Liver (tissue), 8 donors: ENCODE measurements at regions not wholly inside any gene's neighbourhood (a gene's known extent, or its start where the extent isn't known, plus 50 kb on each side); places are given as distances from the start of the nearest gene placed in this dataset.

Experiments used
- DNase-seq: peaks from one replicate; pipeline ENCODE4 v3.0.0-alpha.2; 2017; ENCODE audit warnings: low spot score
- H3K27ac ChIP-seq, 2 donors: one replicate each; pipeline ENCODE4 v1.7.0; 2013; ENCODE audit warnings: inconsistent platforms in 2 of 2, low read length in 2 of 2, control low read depth in 1 of 2, low read depth in 1 of 2, mild to moderate bottlenecking in 1 of 2
- H3K27me3 ChIP-seq, 4 donors: one replicate each; pipeline versions ENCODE4 v1.6.1 to v1.7.0; 2013; ENCODE audit warnings: low read length in 3 of 4, inconsistent platforms in 1 of 4, mild to moderate bottlenecking in 1 of 4, moderate library complexity in 1 of 4; ENCODE audit not compliant: control insufficient read depth in 4 of 4, insufficient read depth in 4 of 4
- H3K36me3 ChIP-seq, 4 donors: one replicate each; pipeline versions ENCODE4 v1.6.1 to v1.7.0; 2013; ENCODE audit warnings: low read length in 3 of 4, mild to moderate bottlenecking in 3 of 4, low read depth in 1 of 4, moderate library complexity in 1 of 4; ENCODE audit not compliant: control insufficient read depth in 4 of 4, insufficient read depth in 3 of 4
- H3K4me1 ChIP-seq, 4 donors: one replicate each; pipeline versions ENCODE4 v1.6.1 to v1.7.0; 2013; ENCODE audit warnings: low read length in 3 of 4, mild to moderate bottlenecking in 3 of 4, moderate library complexity in 1 of 4; ENCODE audit not compliant: control insufficient read depth in 4 of 4, insufficient read depth in 4 of 4
- H3K4me3 ChIP-seq, 3 donors: one replicate each; pipeline versions ENCODE4 v1.6.1 to v1.7.0; 2013; ENCODE audit warnings: low read length in 3 of 3, control low read depth in 1 of 3, low read depth in 1 of 3, mild to moderate bottlenecking in 1 of 3
- H3K9ac ChIP-seq, 2 donors: one replicate each; pipeline ENCODE4 v1.7.0; 2013; ENCODE audit warnings: low read length in 2 of 2, mild to moderate bottlenecking in 2 of 2, moderate library complexity in 2 of 2, control low read depth in 1 of 2, low read depth in 1 of 2
- H3K9me3 ChIP-seq, 4 donors: one replicate each; pipeline versions ENCODE4 v1.6.1 to v1.7.0; 2013; ENCODE audit warnings: low read length in 3 of 4; ENCODE audit not compliant: control insufficient read depth in 4 of 4
- ATF3 ChIP-seq: IDR thresholded peaks from 2 replicates; pipeline ENCODE4 v1.6.1; 2016; ENCODE audit warnings: antibody characterized with exemption
- CTCF ChIP-seq: fragments of 150-350 bp; IDR thresholded peaks from 2 replicates; pipeline ENCODE4 v1.5.1; 2017; ENCODE audit warnings: improper control_type of control experiment, low read depth, low read length; ENCODE audit not compliant: missing input control
- EGR1 ChIP-seq, 2 donors: IDR thresholded peaks; 2 replicates each; pipeline ENCODE4 v1.6.1; 2016 to 2018; ENCODE audit warnings: antibody characterized with exemption in 2 of 2, low read depth in 2 of 2
- FOXA1 ChIP-seq: IDR thresholded peaks from 2 replicates; pipeline ENCODE4 v1.6.1; 2016; ENCODE audit warnings: antibody characterized with exemption
- FOXA2 ChIP-seq: IDR thresholded peaks from 2 replicates; pipeline ENCODE4 v1.6.1; 2016; ENCODE audit warnings: antibody characterized with exemption
- GABPA ChIP-seq, 2 donors: IDR thresholded peaks in 1 of 2; conservative IDR thresholded peaks in 1 of 2; 2 replicates each; pipeline ENCODE4 v1.6.1; 2016; ENCODE audit warnings: antibody characterized with exemption in 2 of 2, mild to moderate bottlenecking in 1 of 2, moderate library complexity in 1 of 2
- HNF4A ChIP-seq, 2 donors: conservative IDR thresholded peaks; 2 replicates each; pipeline ENCODE4 v1.6.1; 2016; ENCODE audit warnings: antibody characterized with exemption in 2 of 2, mild to moderate bottlenecking in 2 of 2
- HNF4G ChIP-seq: IDR thresholded peaks from 2 replicates; pipeline ENCODE4 v1.6.1; 2016; ENCODE audit warnings: antibody characterized with exemption
- JUND ChIP-seq, 2 donors: IDR thresholded peaks; 2 replicates each; pipeline ENCODE4 v1.6.1; 2016; ENCODE audit warnings: antibody characterized with exemption in 2 of 2
- NR2F2 ChIP-seq: IDR thresholded peaks from 2 replicates; pipeline ENCODE4 v1.6.1; 2016; ENCODE audit warnings: antibody characterized with exemption
- RAD21 ChIP-seq, 2 donors: IDR thresholded peaks; 2 replicates each; pipeline ENCODE4 v1.6.1; 2016; ENCODE audit warnings: antibody characterized with exemption in 2 of 2, mild to moderate bottlenecking in 2 of 2
- REST ChIP-seq: IDR thresholded peaks from 2 replicates; pipeline ENCODE4 v1.6.1; 2016; ENCODE audit warnings: antibody characterized with exemption, mild to moderate bottlenecking
- RXRA ChIP-seq, 2 donors: IDR thresholded peaks; 2 replicates each; pipeline ENCODE4 v1.6.1; 2017 to 2018; ENCODE audit warnings: antibody characterized with exemption in 2 of 2, mild to moderate bottlenecking in 1 of 2
- SP1 ChIP-seq: IDR thresholded peaks from 2 replicates; pipeline ENCODE4 v1.6.1; 2018; ENCODE audit warnings: antibody characterized with exemption, mild to moderate bottlenecking
- TAF1 ChIP-seq: conservative IDR thresholded peaks from 2 replicates; pipeline ENCODE4 v1.6.1; 2016; ENCODE audit warnings: antibody characterized with exemption, mild to moderate bottlenecking
- YY1 ChIP-seq: IDR thresholded peaks from 2 replicates; pipeline ENCODE4 v1.6.1; 2016; ENCODE audit warnings: antibody characterized with exemption, mild to moderate bottlenecking
- ZBTB33 ChIP-seq: IDR thresholded peaks from 2 replicates; pipeline ENCODE4 v1.6.1; 2016; ENCODE audit warnings: antibody characterized with exemption
- WGBS: extraction: QIAGEN DNeasy Blood & Tissue Kit; methylation state at CpG from one replicate; pipeline ENCODE4 v1.1.7; 2013; 5-methylcytosine and 5-hydroxymethylcytosine counted together
- TF ChIP-seq, protein P1 (sequence below): IDR thresholded peaks from 2 replicates; pipeline ENCODE4 v1.6.1; 2016; ENCODE audit warnings: antibody characterized with exemption
- donor health status: healthy.
- donor health status: healthy.
- donor health status: healthy.
- donor health status: healthy.
- donor health status: healthy.

DNA sequence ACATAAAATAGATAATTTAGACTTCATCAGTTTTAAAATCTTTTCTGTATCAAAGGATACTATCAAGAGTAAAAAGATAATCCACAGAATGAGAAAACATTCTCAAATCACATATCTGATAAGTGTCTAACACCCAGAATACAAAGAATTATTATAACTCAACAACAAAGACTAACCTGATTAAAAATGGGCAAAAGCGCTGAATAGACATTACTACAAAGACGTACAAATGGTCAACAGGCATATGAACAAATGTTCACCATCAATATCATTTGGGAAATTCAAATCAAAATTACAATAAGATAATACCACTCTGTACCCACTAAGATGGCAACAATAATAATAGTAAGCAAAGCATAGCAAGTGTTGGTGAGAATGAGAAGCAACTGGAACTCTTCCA, 503.8 kb downstream of the CDH26 start:
- Histone ChIP-seq H3K4me1 (no peaks in the 10 kb centered on the region), H3K27me3 (no peaks in the 10 kb centered on the region), H3K36me3 (no peaks in the 10 kb centered on the region), H3K4me3 (no peak overlapping the region), H3K27ac (no peak overlapping the region), H3K9me3 (peaks cover 0 to 1% (median 0%) of the 10 kb centered on the region in 4 donors), H3K9ac (no peak overlapping the region)
- TF ChIP-seq, protein P1, sequence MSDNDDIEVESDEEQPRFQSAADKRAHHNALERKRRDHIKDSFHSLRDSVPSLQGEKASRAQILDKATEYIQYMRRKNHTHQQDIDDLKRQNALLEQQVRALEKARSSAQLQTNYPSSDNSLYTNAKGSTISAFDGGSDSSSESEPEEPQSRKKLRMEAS = no peak
- TF ChIP-seq REST (no peak), RXRA (IDR thresholded peaks at IDR 0.05) (no peak), TAF1 (no peak), ATF3 (no peak), NR2F2 (no peak), SP1 (no peak), HNF4A (conservative IDR thresholded peaks at IDR 0.05) (no peak)
- no peak for DNase-seq
- WGBS = 88% methylated on average over 2 of the region's 2 CpGs

GRCh38 chr20:60463798-60464197, 505.6 kb downstream of the CDH26 start:
- DNase-seq = no peak
- Histone ChIP-seq H3K27me3 (peaks cover 0 to 2% (median 0%) of the 10 kb centered on the region in 4 donors), H3K4me1 (no peaks in the 10 kb centered on the region), H3K9me3 (peaks cover 0 to 1% (median 0%) of the 10 kb centered on the region in 4 donors), H3K4me3 (no peak overlapping the region), H3K9ac (no peak overlapping the region), H3K36me3 (no peaks in the 10 kb centered on the region), H3K27ac (no peak overlapping the region)
- TF ChIP-seq SP1 (no peak), REST (no peak), ATF3 (no peak), JUND (IDR thresholded peaks at IDR 0.05) (no peak), GABPA (IDR thresholded peaks at IDR 0.05 in 1 of 2, conservative IDR thresholded peaks at IDR 0.05 in 1 of 2) (no peak), HNF4G (no peak), FOXA2 (no peak), CTCF (no peak), FOXA1 (no peak), ZBTB33 (no peak), TAF1 (no peak), YY1 (no peak), RAD21 (IDR thresholded peaks at IDR 0.05) (no peak), NR2F2 (no peak), RXRA (IDR thresholded peaks at IDR 0.05) (no peak), EGR1 (IDR thresholded peaks at IDR 0.05; ENCODE audit: low read depth in 2 of 2) (no peak), HNF4A (conservative IDR thresholded peaks at IDR 0.05) (no peak)
- TF ChIP-seq, protein P1 = no peak
- WGBS = 43% methylated on average over 2 of the region's 2 CpGs
